RKO (cell line): ENCODE measurements at regions not wholly inside any gene's neighbourhood (a gene's known extent, or its start where the extent isn't known, plus 50 kb on each side); places are given as distances from the start of the nearest gene placed in this dataset.
A peak's percentile ranks its signal among the peaks of the same experiment; 100 is the strongest.

Experiments
- DNase-seq: peaks from one replicate; pipeline ENCODE4 v3.0.0-alpha.2; 2016; ENCODE audit warnings: low spot score

GRCh38 chr1:163813251-163813650 lies 491.5 kb downstream of the NUF2 start:
- DNase-seq: no peak

DNA sequence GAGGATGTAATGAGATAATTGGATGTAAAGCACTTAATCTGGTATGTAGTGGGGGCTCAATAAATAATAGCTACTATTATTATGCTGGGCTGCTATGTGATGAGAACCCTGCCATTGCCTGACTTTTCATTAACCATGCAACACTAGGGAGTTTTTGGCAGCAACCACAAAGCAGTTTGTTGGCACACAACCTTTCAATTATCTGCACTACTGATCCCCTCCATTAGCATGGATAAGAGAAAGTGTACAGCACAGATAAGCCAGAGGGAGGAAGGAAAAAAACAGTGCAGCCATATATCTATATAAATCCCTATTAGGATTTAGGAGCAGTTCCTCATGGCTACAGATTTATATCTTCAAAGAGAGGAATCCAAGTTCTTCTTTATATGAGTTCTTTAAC lies 498.5 kb downstream of the NUF2 start:
- DNase-seq: no peak

GRCh38 chr1:163820766-163821165 lies 499.0 kb downstream of the NUF2 start:
- DNase-seq: peak; percentile 29

DNA sequence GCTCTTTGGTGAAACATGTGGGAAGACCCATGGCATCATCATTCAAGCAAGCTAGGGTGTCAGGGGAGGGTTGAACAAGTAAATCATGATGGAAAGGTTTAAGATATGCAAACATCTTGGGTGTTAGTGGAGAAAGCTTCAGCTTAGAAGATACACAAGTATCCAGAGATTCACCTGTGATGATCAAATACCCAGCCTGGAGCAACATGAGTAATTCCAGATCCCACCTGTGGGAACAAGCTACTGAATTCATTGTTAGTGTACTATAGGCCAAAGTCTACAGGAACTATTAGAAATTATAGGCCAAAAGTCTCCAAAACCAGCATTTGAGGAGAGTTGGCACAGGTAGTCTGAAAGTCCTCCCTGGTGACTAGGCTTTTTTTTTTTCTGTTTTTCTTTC lies 499.9 kb downstream of the NUF2 start:
- DNase-seq: no peak

DNA sequence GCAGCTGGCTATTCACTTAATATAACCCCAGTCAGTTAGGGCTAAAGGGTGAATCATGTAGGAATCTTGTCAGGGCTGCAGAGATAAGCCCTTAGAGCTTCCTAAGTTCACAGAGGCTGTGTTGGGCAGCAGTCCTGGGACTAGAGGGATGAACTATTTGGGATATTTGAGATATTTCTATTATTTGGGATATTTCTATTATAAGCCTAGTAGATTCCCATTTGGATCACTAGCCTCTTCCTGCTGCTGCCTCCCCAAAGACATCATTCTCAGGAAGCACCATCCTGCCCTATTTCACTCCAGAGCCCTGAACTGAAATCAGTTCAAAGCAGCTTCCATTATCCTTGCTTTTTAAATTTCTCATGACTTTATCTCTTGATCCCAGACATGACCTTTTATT lies 501.3 kb downstream of the NUF2 start:
- no peak for DNase-seq

DNA sequence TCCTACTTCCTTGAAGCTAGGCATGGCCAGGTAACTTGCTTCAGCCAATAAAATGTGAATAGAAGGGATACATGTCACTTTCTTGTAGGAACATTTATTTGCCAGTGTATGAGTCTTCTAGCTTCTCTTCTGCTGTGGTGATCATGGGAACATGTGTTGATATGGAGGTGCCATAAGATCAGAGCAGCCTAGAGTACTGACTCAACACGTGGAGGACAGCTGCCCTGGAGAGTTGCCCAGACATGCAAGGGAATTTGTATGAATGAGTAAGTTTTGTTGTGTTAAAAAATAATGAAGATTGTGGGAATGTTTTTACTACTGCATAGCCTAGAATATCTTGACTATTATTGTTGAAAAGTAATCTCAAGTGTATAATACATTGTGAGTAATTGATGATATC lies 502.3 kb downstream of the NUF2 start:
- no peak for DNase-seq

DNA sequence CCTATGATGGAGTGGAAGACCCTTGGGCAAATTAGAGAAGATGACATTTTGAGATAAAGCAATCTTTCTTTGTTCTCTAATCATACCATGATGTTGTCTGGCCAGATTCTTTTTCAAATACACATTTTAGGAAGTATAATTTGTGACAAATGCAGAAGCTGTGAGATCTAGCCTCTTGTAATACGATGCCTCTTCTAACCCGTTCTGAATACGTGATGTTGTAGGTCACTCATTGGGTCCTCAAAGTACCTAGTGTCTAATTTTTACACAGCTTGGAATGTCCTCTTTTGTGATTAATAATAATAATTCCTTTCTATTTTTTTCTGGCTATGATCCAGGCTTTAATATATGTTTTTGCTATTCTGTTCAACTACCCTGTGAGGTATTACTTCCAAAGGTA lies 502.7 kb downstream of the NUF2 start:
- no peak for DNase-seq

- no peak for DNase-seq
Measured at GRCh38 chr1:163826500-163826899, 504.7 kb downstream of the NUF2 start.

GRCh38 chr1:163834778-163835177 lies 513.0 kb downstream of the NUF2 start:
- DNase-seq: no peak

DNA sequence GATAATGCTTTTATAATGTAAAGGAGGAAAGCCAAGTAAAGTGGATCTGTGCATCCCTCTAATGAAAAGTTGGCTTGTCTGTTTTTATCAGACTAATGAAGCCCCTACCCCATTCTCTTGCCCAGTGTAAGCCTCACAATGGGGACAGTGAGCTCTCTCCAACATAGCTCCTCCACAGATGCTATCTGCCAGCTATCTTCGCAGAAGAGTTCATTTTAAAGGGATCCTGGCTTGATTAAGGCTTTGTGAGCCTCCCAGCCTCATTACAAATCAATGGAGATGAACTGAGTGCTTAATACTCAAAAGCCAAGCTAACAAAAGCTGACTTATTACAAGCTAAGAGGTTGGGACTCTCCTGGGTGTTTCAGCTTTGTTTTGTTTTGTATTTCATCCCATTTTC lies 514.7 kb downstream of the NUF2 start:
- DNase-seq: no peak

DNA sequence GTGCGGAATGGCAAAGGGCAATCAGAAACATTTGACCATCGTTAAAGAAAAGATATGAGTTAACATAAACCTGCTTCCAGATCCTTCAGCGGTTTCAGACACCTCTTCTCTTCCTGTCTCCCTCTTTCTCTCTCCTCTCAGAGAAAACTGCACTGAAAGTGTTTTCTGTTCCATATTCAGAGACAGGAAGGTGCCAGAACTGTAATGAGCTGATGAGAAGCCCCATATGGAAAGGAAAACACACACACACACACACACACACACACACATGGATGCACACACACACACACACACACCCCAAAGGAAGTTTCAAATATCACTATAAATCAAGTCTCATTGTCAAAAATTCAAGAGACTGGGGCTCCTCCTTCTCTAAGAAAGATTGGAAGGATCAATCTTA lies 515.5 kb downstream of the NUF2 start:
- no peak for DNase-seq

DNA sequence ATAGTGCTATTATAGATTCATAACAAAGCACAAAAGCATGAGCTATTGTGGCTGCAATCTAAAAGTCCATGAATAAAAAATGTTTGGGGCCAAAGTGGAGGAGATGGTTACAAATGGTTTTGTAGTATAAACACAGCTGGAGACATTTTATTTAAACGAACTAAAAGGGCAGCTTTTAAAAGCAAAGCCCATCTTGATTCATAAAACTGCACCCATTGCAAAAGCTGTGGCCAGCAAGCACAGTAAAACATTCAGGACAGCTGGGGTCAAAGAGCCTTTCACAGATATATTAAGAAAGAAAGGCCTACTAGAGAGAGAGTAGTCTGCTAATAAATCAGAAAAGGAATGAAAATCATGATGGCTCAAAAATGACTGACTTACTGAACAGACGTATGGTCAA lies 520.8 kb downstream of the NUF2 start:
- no peak for DNase-seq

GRCh38 chr1:163844459-163844858 lies 522.7 kb downstream of the NUF2 start:
- DNase-seq: peak; percentile 44

- no peak for DNase-seq
Measured at GRCh38 chr1:163845279-163845678, 523.5 kb downstream of the NUF2 start.

- DNase-seq: no peak
Measured at GRCh38 chr1:163863731-163864130, 542.0 kb downstream of the NUF2 start.

DNA sequence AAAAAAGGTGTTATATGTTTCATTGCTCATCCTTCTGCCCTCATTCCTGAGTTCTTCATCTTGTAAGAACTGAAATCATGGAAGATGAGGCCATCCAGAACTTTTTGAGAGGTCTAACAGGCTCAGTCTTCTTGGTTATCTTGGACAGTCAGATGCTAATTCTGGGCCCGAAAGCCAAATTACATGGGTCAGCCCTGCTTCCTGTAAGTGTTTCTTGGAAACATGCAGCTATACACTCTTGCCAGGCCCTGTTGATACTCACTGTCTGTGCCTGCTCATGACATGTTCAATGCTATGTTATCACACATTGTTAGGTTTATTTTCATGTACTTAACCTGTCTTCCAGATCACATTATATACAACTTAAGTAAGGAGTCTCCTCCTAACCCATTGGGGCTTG lies 542.5 kb downstream of the NUF2 start:
- no peak for DNase-seq

DNA sequence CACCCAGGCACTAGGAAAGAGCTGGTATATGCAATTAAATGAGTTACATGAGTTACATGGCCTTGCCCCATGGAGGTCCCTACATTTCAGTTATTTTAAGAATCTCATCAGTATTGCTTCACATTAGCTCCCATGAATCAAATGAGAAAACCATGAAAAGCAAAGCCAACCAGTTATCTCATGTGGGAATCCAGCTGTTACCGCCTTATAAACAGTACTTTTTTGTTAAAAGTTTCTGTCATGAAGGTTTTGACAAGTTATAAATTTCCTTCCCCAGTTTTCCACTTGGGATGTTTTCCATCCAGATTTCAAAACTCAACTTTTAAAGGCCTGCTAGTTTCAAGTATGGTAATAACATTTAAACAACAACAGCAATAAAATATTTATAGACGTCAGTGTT lies 544.8 kb downstream of the NUF2 start:
- no peak for DNase-seq

- DNase-seq: no peak
Measured at GRCh38 chr1:163870666-163871065, 548.9 kb downstream of the NUF2 start.

DNA sequence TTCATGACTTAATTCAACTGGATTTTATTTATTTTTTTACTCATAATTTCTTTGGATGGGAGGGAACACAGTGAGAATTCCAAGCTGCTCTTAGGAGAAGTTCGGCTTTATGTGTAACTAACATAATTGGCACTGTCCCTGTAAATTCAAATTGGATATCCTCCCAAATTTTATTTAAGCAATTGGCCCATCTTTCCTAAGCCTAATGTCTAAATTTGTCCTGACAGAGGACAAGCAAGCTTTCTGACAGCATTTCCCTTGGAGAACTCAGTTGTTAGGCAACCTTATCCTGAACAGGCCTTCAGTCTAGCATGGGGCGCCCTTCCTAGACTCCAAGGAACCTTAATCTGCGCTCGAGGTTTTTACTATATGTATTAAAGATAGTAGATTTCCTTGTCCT lies 550.3 kb downstream of the NUF2 start:
- no peak for DNase-seq

DNA sequence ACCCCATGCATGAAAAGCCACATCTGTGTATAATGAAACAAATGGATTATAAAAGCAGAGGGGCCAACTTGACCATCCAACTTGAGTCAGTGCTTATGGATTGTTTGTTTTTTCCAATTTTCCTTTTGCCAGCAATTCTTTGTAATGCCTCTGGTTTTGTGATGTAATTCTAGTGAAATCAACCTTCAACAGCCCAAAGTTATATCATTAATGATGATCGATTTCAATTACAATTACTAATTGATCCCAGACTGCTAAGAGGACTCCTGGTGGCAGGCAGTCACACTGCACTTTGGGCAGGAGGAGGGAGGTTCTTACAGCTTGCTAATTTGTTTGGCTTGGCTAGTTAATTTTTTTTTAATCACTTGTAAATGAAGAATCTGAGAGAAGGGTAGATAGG lies 552.3 kb downstream of the NUF2 start:
- DNase-seq: no peak

DNA sequence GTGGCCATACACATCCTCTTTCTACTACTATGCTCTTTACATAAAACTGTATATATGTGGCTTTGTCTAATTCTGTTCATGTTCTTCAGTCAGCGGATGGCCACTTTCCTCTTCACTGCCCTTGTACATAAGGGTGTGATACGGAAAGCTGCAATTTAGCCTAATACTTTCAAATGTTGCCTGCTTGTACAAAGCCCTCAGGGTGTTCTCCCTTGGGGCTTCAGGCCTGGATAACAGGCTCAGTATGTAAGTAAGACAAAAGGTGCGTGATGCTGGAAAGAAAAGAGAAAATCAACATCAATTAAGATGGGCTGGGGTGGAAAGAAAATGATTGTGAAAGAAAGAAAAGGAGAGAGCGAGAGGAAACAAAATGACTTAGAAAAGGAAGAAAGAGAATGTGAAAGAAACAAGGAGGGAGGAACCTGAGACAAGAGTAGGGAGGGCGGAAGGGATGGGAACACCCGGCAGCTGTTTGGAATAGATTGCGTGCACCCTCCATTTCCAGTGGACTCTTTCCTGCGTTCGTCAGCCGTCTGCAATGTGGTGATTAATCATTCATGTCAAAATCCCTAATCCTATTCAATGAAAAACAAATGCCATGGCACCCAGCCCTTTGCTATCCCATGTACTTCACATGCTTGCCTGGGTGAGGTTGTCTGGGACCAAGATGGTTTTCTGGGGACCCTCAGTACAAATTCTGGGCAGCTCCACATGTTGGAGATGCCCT lies 553.6 kb downstream of the NUF2 start:
- no peak for DNase-seq

- no peak for DNase-seq
Measured at GRCh38 chr1:163875927-163876320, 554.2 kb downstream of the NUF2 start.

GRCh38 chr1:163876546-163876945 lies 554.8 kb downstream of the NUF2 start:
- no peak for DNase-seq

DNA sequence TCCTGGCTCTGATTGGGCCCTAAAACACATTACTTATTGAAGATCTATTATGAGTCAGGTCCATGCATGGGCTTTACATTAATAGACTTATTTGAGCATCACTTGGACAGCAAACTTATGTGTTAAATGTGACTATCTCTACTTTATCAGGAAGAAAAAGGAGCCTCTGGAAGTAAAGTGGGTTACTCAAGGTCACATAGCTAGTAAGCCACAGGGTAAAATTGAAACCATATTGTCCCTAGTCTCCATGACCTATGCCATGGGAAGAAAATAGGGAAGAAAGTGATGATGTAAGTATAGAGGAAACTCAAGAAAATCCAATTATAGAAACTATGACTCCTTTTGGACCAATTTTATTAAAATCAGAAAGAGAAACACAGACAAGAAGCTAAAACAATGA lies 555.3 kb downstream of the NUF2 start:
- no peak for DNase-seq

DNA sequence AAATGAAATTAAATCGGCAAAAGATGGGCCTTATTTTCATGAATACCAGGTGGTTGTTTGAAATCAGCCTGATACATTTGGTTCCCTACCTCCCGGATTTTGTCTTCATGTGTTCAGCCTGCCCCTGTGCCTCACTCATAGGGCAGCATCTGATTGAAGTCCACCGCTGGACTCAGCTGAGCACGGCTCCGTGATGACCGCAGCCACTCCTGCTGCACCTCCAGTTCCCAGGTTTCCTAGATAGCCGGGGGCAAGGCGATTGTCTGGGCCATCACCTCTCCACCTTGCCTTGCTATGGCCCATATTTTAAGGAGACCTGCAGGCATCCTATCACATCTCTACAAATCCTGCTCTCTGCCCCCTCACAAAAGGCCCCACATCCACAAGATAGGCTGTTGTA lies 563.8 kb downstream of the NUF2 start:
- no peak for DNase-seq
